ENCODE measurements at regions not wholly inside any gene's neighbourhood (a gene's known extent, or its start where the extent isn't known, plus 50 kb on each side); places are given as distances from the start of the nearest gene placed in this dataset.

DNA sequence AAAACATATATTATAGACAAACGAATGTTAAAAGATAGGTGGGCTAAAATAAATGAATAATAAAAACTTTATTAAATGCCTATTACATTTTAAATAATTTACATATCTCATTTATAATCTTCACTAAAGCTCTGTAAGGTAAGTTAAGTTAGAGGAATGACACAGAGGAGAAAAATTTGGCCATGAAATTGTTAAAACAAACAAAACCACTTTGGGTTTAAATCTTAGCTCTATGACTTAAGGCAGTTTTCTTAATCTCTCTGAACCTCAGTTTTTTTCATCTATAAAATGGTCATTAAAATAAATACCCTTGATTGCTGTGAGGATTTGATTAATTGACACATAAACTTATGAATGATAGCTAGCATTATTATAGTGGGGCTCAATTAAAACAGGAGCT lies 404.8 kb upstream of the ATP11B start:
- no peak for TF ChIP-seq CTCF (IDR thresholded peaks at IDR 0.05)
- no peak for TF ChIP-seq POLR2A (IDR thresholded peaks at IDR 0.05)

Data from body of pancreas (tissue), 4 donors.